DMS53 treated with DMSO at 0.1 percent for 48 hours (cell line): ENCODE measurements at regions not wholly inside any gene's neighbourhood (a gene's known extent, or its start where the extent isn't known, plus 50 kb on each side); places are given as distances from the start of the nearest gene placed in this dataset.

Experiments
- DNase-seq: peaks from one replicate; lab custom pipeline; 2025; ENCODE audit not compliant: unreplicated experiment; lab: John Stamatoyannopoulos, UW

DNA sequence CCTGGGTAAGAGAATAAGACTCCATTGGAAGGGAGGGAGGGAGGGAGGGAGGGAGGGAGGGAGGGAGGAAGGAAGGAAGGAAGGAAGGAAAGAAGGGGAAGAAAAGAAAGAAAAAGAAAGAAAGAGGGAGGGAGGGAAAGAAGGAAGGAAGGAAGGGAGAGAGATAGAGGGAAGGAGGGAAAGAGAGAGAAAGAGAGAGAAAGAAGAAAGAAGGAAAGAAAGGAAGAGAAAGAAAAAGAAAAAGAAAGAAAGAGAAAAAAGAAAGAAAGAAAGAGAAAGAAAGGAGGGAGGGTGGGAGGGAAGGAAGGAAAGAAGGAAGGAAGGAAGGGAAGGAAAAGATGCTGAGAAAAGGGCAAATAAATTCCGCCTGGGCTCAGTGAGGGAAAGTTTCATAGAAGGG lies 74.7 kb upstream of the IFNAR2 start:
- DNase-seq, result no peak

DNA sequence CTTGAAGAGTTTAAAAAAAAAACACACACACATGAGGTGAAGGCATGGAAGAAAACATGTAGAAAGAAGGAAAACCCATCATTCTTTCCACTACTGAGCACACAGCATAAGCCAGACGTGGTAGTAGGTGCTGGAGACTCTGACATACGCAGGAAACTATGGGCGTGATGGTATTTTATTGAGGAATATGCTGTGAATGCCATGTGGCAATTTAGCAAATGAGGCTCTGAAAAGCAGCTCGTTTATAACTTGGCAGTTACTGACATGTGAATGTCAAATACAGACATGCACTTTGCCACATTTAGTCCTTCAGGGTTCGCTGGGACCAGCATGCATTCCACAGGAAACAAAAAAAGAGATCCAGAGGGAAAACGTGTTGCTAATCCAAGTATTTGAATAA lies 74.3 kb upstream of the IFNAR2 start:
- DNase-seq, result no peak

DNA sequence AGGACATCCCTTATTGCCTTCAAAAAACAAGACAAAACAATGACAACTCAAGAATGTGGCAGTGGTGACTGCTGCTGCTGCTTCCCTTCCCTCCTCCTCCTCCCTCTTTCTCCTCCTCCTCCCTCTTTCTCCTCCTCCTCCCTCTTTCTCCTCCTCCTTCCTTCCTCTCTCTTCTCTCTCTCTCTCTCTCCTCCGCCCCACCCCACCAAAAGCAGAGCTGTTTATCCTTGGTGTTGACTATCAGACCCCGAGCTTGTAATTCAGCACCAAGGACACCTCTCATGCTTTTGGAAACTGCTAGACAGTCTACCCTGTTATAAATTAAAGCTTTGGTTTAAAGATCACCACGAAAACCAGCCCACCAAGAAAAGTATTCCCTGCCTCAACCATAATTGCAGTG lies 72.4 kb upstream of the IFNAR2 start:
- no peak for DNase-seq

DNA sequence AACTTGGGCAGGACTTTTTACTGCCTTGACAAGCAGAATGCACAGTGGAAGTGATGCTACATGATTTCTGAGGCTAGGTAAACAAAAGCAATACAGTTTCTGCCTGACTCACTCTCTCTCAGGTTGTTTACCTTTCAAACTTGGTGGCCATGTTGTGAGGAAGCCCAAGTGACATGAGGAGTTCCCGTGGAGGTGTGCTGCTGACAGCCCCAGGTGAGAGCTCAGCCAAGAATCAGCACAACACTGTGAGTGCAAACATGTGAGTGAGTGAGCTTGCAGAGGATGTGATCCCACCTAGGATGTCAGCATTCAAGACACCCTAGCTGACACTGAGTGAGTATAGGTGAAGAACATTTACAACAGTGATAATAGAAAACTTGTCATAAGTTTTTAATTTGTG lies 71.1 kb upstream of the IFNAR2 start:
- no peak for DNase-seq

DNA sequence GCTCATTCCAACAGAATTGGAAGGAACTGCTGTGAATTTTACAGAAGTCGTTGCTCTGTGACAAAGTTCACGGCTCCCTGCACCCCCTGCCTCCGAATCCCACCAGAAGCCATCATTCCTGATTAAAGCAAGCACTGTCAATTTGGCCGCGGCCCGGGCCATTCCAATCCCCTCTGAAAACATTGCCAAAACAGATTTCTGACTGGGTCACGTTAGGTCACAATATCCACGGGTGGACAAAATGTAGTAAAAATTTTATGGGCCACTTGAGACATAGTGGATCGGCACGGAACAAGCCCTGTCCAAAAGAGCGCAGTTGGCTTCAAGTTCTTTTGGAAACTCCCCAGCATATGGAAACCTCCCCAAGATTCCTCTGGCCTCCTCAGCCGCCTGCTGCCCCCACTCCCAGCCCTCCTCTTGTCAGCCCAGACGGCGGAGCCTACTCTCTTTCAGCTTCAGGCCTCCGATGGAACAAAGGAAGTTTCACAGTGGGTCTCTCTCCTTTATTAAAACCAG lies 67.2 kb upstream of the IFNAR2 start:
- no peak for DNase-seq

DNA sequence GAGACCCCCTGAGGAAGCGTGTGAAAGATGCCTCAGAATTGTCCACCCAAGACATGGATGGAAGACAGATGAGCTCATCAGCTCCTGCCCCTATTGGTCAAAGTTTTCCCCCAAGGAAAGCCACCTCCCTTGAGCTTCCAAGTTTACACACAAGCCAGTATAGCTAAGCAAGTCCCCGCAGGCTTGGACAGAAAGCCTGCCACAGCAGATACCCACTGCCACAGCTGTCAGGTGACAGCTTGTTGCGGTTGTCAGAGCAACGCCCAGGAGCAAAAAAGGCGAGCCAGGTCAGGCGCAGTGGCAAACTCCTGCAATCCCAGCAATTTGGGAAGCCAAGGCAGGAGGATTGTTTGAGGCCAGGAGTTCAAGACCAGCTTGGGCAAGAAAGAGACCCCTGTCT lies 60.9 kb upstream of the IFNAR2 start:
- DNase-seq, result no peak

DNA sequence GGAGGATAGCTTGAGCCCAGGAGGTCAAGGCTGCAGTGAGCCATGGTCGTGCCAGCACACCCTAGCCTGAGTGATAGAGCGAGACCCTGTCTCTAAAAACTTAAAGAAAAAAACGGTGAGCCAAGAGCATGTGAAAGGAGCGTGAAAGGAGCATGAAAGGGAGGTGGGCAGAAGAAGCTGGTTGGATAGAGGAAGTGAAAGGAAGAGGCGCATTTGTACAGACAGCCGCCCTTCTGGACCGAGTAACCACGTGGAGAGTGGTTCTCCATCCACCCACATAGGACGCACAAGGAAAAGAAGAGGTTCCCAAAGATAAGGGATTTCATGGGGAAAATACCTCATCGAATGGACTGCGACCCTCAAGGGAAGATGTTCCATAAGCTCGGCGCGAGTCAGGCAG lies 60.4 kb upstream of the IFNAR2 start:
- DNase-seq, result no peak

DNA sequence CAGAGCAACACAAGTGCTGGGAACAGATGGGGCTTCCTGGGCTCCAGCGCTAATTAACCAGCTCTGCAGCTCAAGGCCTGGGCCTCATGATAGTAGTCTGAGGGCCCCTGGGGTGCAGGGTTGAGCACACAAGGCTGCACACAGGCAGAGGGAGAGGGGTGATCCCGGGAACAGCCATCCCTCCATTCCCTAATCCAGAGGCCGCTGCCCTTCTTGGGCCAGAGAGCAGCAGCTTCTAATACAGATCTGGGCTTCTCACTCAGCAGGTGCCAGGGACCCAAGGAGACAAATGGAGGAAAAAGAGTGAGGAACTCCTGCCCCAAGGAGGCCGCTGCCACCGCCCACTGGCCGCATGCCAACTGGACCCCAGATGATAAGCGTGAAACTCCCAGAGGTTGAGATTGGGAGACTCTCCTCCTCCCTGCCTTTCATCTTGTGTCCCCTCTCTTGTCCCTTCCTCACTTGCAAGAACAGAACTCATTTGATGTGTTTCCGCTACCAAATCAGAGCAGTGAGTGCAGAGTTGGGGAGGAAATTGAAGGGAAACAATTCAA lies 58.0 kb upstream of the IFNAR2 start:
- DNase-seq, result no peak

DNA sequence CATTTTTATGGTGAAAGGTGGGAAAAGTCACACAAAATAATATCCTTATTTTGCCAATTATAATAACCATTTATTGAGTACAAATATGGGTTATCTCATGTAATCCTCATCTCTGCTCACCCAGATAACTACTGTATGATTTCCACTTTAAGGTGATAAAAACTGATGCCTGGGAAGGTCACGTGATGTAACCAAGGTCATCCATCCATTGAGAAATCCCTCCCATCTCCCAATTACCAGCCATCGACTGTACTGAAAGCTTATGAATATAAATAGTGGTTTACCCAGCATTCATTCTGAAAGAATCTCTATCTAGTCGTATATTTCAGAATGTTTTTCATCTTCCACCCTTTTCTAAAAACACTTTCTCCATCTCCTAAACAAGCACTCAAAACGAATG lies 55.0 kb upstream of the IFNAR2 start:
- DNase-seq, result no peak
